Hepatocyte (in vitro differentiated cells): ENCODE measurements at regions not wholly inside any gene's neighbourhood (a gene's known extent, or its start where the extent isn't known, plus 50 kb on each side); places are given as distances from the start of the nearest gene placed in this dataset.

Source experiments
- CTCF ChIP-seq: fragments of 200-600 bp; sonication (generic); IDR thresholded peaks from 2 replicates; pipeline ENCODE4 v1.5.1; 2016; ENCODE audit warnings: antibody characterized with exemption, mild to moderate bottlenecking; ENCODE audit not compliant: poor library complexity
- EZH2 ChIP-seq: fragments of 200-600 bp; sonication (generic); IDR thresholded peaks from 2 replicates; pipeline ENCODE4 v1.6.1; 2016; ENCODE audit warnings: antibody characterized with exemption, mild to moderate bottlenecking, borderline replicate concordance
- EZH2phosphoT487 ChIP-seq: fragments of 200-600 bp; sonication (generic); IDR thresholded peaks from one replicate; pipeline ENCODE4 v1.6.1; 2018; ENCODE audit warnings: antibody characterized with exemption, mild to moderate bottlenecking, low read depth, moderate library complexity; ENCODE audit not compliant: unreplicated experiment, severe bottlenecking

- no peak for TF ChIP-seq CTCF
- no peak for TF ChIP-seq EZH2
- TF ChIP-seq EZH2phosphoT487, result no peak
These were observed 1201.9 kb downstream of the STIM2 start for GRCh38 chr4:28062562-28062961.
